ENCODE measurements at regions not wholly inside any gene's neighbourhood (a gene's known extent, or its start where the extent isn't known, plus 50 kb on each side); places are given as distances from the start of the nearest gene placed in this dataset.

- H3K79me2 ChIP-seq (ENCODE audit: control insufficient read depth, insufficient read depth, low read length): no peaks in the 10 kb centered on the region
- peak overlapping the region; percentile 30 for H2AFZ ChIP-seq (ENCODE audit: control insufficient read depth, low read length)
- H3K4me3 ChIP-seq (ENCODE audit: control insufficient read depth in 2 of 3, extremely low read depth in 1 of 3, insufficient read depth in 2 of 3, low read depth in 1 of 3, low read length in 3 of 3): no peak overlapping the region
- peaks cover 27% of the 10 kb centered on the region for H3K4me1 ChIP-seq (ENCODE audit: control insufficient read depth, extremely low read depth, insufficient read depth, low read length)
- peak; percentile 52 for FAIRE-seq
- no peaks in the 10 kb centered on the region for H3K9me1 ChIP-seq (ENCODE audit: control insufficient read depth, extremely low read depth, insufficient read depth, low read length)
- no peaks in the 10 kb centered on the region for H4K20me1 ChIP-seq (ENCODE audit: control insufficient read depth, extremely low read depth, insufficient read depth, low read length)
- peak overlapping the region; percentile 45 for H3K4me2 ChIP-seq (ENCODE audit: control insufficient read depth, extremely low read depth, insufficient read depth, low read depth, low read length)
- peak overlapping the region; percentile 67 for H3K27ac ChIP-seq (ENCODE audit: control insufficient read depth, insufficient read depth, low read length)
- peak overlapping the region; percentile 49 for H3K9ac ChIP-seq (ENCODE audit: control insufficient read depth, extremely low read depth, insufficient read depth, low read length)
- no peaks in the 10 kb centered on the region for H3K36me3 ChIP-seq (ENCODE audit: control insufficient read depth in 2 of 2, extremely low read depth in 1 of 2, insufficient read depth in 2 of 2, low read length in 2 of 2)
- DNase-seq (ENCODE audit: low read depth, low spot score): no peak
- TF ChIP-seq CTCF (optimal IDR thresholded peaks at IDR 0.05 in 1 of 3, IDR thresholded peaks at IDR 0.05 in 1 of 3, conservative IDR thresholded peaks at IDR 0.05 in 1 of 3; ENCODE audit: extremely low read depth in 1 of 3, insufficient read depth in 2 of 3, low read length in 3 of 3) (no peak), EZH2 (IDR thresholded peaks at IDR 0.05; ENCODE audit: low read length) (no peak)
- dilution Hi-C loops (cut with MboI; ENCODE audit: extremely low pct_ligation_motif_present, low sequenced_read_pairs): no loop called here
- H3K9me3 ChIP-seq (ENCODE audit: control insufficient read depth, low read depth, low read length): peaks cover 6% of the 10 kb centered on the region
- H3K27me3 ChIP-seq (ENCODE audit: control insufficient read depth, extremely low read depth, insufficient read depth, low read length): no peaks in the 10 kb centered on the region
Measured at GRCh38 chr5:67257077-67257476, 60.5 kb upstream of the CD180 start.

GRCh38 chr5:67255881-67256280 lies 59.3 kb upstream of the CD180 start:
- Histone ChIP-seq H3K4me3 (ENCODE audit: control insufficient read depth in 2 of 3, extremely low read depth in 1 of 3, insufficient read depth in 2 of 3, low read depth in 1 of 3, low read length in 3 of 3) (no peak overlapping the region), H3K4me2 (ENCODE audit: control insufficient read depth, extremely low read depth, insufficient read depth, low read depth, low read length) (no peak overlapping the region), H4K20me1 (ENCODE audit: control insufficient read depth, extremely low read depth, insufficient read depth, low read length) (no peaks in the 10 kb centered on the region), H3K27ac (ENCODE audit: control insufficient read depth, insufficient read depth, low read length) (no peak overlapping the region), H3K9ac (ENCODE audit: control insufficient read depth, extremely low read depth, insufficient read depth, low read length) (no peak overlapping the region), H3K9me1 (ENCODE audit: control insufficient read depth, extremely low read depth, insufficient read depth, low read length) (no peaks in the 10 kb centered on the region), H3K36me3 (ENCODE audit: control insufficient read depth in 2 of 2, extremely low read depth in 1 of 2, insufficient read depth in 2 of 2, low read length in 2 of 2) (no peaks in the 10 kb centered on the region), H3K79me2 (ENCODE audit: control insufficient read depth, insufficient read depth, low read length) (no peaks in the 10 kb centered on the region), H3K27me3 (ENCODE audit: control insufficient read depth, extremely low read depth, insufficient read depth, low read length) (no peaks in the 10 kb centered on the region), H3K4me1 (ENCODE audit: control insufficient read depth, extremely low read depth, insufficient read depth, low read length) (peaks cover 27% of the 10 kb centered on the region), H3K9me3 (ENCODE audit: control insufficient read depth, low read depth, low read length) (peaks cover 6% of the 10 kb centered on the region), H2AFZ (ENCODE audit: control insufficient read depth, low read length) (peak overlapping the region; percentile 24)
- DNase-seq (ENCODE audit: low read depth, low spot score) (no peak), FAIRE-seq (peak; percentile 89)
- TF ChIP-seq EZH2 (IDR thresholded peaks at IDR 0.05; ENCODE audit: low read length) (no peak), CTCF (optimal IDR thresholded peaks at IDR 0.05 in 1 of 3, IDR thresholded peaks at IDR 0.05 in 1 of 3, conservative IDR thresholded peaks at IDR 0.05 in 1 of 3; ENCODE audit: extremely low read depth in 1 of 3, insufficient read depth in 2 of 3, low read length in 3 of 3) (no peak)
- dilution Hi-C loops (cut with MboI; ENCODE audit: extremely low pct_ligation_motif_present, low sequenced_read_pairs): no loop called here
